Nephron progenitor cell (in vitro differentiated cells): ENCODE measurements at regions not wholly inside any gene's neighbourhood (a gene's known extent, or its start where the extent isn't known, plus 50 kb on each side); places are given as distances from the start of the nearest gene placed in this dataset.

Experiments
- DNase-seq: peaks from one replicate; pipeline ENCODE4 v3.0.0; 2021
- H3K27ac Mint-ChIP-seq: 2 replicates; pipeline ENCODE4 v1.8.0; 2021; ENCODE audit warnings: mild to moderate bottlenecking, moderate library complexity, mixed read lengths
- H3K27me3 Mint-ChIP-seq: 2 replicates; pipeline ENCODE4 v1.8.0; 2021; ENCODE audit warnings: mild to moderate bottlenecking, low read depth, mixed read lengths; ENCODE audit not compliant: poor library complexity
- H3K36me3 Mint-ChIP-seq: 2 replicates; pipeline ENCODE4 v1.8.0; 2021; ENCODE audit warnings: low read depth, mixed read lengths
- H3K4me1 Mint-ChIP-seq: 2 replicates; pipeline ENCODE4 v1.8.0; 2021; ENCODE audit warnings: mixed read lengths
- H3K4me3 Mint-ChIP-seq: 2 replicates; pipeline ENCODE4 v1.8.0; 2021; ENCODE audit warnings: mild to moderate bottlenecking, moderate library complexity, mixed read lengths
- H3K9me3 Mint-ChIP-seq: 2 replicates; pipeline ENCODE4 v1.8.0; 2021; ENCODE audit warnings: mild to moderate bottlenecking, moderate library complexity, mixed read lengths
- TF ChIP-seq, protein P1 (sequence below): fragments of 200-600 bp; sonication (generic); IDR thresholded peaks from 2 replicates; pipeline ENCODE4 v1.5.0; 2021; ENCODE audit warnings: antibody characterized with exemption

DNA sequence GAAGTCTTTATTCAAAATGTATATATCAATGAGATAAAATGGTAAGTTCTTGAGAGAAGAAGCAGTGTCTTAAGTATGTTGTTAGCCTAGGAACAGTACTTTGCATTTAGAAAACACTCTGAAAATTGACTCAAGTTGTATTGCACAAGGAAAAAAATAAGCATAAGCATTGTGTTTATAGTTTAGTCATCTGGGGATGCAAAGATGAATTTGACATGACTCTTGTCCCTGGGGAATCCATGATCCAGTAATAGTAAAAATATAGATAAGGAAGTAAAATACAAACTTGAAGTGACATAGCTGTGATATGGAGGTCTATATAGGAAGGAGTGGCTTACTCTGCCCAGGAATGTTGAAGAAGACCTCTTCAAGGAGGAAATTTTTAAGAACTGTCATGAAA is 185.0 kb upstream of the PTBP2 start:
- H3K4me1 Mint-ChIP-seq: peaks cover 31% of the 10 kb centered on the region
- no peaks in the 10 kb centered on the region for H3K36me3 Mint-ChIP-seq
- H3K4me3 Mint-ChIP-seq: no peak overlapping the region
- H3K27me3 Mint-ChIP-seq: no peaks in the 10 kb centered on the region
- TF ChIP-seq, protein P1, sequence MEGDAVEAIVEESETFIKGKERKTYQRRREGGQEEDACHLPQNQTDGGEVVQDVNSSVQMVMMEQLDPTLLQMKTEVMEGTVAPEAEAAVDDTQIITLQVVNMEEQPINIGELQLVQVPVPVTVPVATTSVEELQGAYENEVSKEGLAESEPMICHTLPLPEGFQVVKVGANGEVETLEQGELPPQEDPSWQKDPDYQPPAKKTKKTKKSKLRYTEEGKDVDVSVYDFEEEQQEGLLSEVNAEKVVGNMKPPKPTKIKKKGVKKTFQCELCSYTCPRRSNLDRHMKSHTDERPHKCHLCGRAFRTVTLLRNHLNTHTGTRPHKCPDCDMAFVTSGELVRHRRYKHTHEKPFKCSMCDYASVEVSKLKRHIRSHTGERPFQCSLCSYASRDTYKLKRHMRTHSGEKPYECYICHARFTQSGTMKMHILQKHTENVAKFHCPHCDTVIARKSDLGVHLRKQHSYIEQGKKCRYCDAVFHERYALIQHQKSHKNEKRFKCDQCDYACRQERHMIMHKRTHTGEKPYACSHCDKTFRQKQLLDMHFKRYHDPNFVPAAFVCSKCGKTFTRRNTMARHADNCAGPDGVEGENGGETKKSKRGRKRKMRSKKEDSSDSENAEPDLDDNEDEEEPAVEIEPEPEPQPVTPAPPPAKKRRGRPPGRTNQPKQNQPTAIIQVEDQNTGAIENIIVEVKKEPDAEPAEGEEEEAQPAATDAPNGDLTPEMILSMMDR: no peak
- no peak for DNase-seq
- no peak overlapping the region for H3K27ac Mint-ChIP-seq
- H3K9me3 Mint-ChIP-seq: peaks cover 18% of the 10 kb centered on the region

DNA sequence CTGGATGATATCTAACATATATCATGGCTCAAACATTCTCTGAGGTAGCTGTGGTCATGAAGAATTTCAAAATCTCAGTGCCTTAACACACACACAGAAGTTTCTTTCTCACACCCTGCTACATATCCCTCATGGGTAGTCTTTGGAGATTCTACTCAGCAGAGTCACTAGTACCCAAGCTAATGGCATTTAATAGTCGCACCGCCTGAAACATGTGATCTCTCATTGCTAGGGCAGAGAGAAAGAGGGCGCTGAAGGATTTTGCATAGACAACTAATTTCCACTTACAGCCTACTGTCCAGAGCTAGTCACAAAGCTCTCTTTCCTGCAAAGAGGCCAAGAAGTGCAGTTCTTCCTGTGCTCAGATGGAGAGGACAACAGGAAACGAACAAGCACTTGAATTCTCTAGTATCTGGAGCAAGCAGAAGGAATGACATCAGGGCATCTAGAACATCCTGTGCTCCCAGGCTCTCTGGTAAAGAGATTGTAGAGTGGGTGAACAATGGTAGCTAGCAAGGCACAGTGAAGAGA is 183.4 kb upstream of the PTBP2 start:
- H3K4me3 Mint-ChIP-seq: no peak overlapping the region
- H3K27ac Mint-ChIP-seq: peak overlapping the region; percentile 88

DNA sequence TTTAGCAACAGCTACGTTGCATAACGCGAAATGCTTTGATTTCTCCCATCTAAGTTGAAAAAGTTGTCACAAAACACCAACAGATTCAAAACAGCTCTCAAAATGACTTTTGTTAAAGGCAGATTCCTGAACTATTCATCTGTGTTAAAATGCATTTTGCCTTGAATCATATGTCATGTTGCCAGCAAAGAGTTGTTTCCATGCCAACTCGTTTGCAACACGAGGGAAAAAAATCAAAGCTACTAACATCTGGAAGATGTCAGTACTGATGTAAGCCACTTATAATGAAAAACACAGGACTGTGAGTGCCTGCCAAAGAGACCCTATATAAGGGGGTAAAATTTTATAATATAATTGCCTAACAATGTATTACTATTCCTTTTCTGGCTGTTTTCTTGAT is 182.7 kb upstream of the PTBP2 start:
- peaks cover 3% of the 10 kb centered on the region for H3K9me3 Mint-ChIP-seq
- no peaks in the 10 kb centered on the region for H3K36me3 Mint-ChIP-seq
- peaks cover 31% of the 10 kb centered on the region for H3K4me1 Mint-ChIP-seq
- H3K27me3 Mint-ChIP-seq: no peaks in the 10 kb centered on the region
- DNase-seq: no peak
- TF ChIP-seq, protein P1: no peak
- peak overlapping the region; percentile 88 for H3K27ac Mint-ChIP-seq
- H3K4me3 Mint-ChIP-seq: no peak overlapping the region

More for the DNA sequence above, 183.4 kb upstream of the PTBP2 start:
- TF ChIP-seq, protein P1: no peak
- DNase-seq: no peak
- Mint-ChIP-seq H3K4me1 (peaks cover 31% of the 10 kb centered on the region), H3K36me3 (no peaks in the 10 kb centered on the region), H3K9me3 (peaks cover 5% of the 10 kb centered on the region), H3K27me3 (no peaks in the 10 kb centered on the region)

DNA sequence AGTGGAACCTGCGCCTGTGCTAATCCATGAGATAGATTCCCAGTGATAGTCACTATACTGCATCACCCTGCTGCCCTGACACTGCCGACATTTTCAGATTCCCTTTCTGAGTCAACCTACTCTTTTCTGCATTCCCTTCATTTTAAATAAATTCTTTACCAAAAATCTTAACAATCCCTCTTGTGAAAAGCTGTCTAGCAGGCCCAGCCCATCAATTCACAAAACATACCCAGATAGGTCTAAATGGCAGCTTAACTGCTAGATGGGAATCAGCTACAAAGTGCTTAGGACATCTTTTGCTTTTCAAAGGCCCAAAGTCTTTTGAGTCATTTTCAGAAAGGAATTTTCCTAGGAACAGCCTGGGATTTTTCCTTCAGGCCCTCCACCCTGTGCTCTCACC is 180.1 kb upstream of the PTBP2 start:
- Mint-ChIP-seq H3K27ac (peak overlapping the region; percentile 30), H3K27me3 (no peaks in the 10 kb centered on the region), H3K4me3 (no peak overlapping the region), H3K36me3 (no peaks in the 10 kb centered on the region), H3K4me1 (peaks cover 31% of the 10 kb centered on the region), H3K9me3 (no peaks in the 10 kb centered on the region)
- DNase-seq: no peak
- TF ChIP-seq, protein P1: no peak

DNA sequence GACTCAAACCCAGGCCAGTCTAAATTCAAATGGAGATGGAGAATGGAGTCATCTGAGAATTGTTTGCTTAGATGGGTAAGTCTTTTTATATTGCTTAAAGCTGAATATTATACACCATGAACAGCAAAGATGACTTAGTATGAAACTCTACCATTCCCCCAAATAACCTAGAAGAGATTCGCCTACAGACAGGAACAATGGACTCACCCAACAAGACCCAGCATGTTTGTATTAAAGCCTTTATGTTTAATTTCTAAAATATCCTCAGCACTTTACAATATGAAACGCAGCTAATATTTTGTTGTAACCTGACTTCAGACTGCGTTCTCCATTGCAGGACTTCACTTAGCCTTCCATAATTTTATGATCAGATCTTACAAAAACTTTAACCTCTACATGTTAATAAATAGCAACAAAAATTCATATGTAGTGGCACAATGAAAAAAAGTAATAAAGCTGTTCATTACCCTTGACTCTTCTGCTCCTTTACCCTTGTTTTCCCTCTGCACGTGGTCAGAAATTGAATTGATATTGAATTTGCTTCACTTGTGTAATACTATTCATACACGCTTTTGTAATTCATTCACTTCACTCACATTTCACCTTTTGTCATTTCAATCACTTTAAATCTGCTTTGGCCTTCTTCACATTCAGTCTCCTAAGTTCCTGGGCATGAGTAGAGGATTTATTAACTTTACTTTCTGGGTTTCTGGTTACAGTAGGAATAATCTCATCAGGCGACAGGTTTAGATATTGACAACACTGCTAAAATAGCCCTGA is 177.3 kb upstream of the PTBP2 start:
- peaks cover 17% of the 10 kb centered on the region for H3K4me1 Mint-ChIP-seq
- H3K4me3 Mint-ChIP-seq: no peak overlapping the region
- H3K9me3 Mint-ChIP-seq: no peaks in the 10 kb centered on the region
- no peak for DNase-seq
- H3K27ac Mint-ChIP-seq: no peak overlapping the region
- TF ChIP-seq, protein P1: no peak
- no peaks in the 10 kb centered on the region for H3K36me3 Mint-ChIP-seq
- H3K27me3 Mint-ChIP-seq: no peaks in the 10 kb centered on the region

DNA sequence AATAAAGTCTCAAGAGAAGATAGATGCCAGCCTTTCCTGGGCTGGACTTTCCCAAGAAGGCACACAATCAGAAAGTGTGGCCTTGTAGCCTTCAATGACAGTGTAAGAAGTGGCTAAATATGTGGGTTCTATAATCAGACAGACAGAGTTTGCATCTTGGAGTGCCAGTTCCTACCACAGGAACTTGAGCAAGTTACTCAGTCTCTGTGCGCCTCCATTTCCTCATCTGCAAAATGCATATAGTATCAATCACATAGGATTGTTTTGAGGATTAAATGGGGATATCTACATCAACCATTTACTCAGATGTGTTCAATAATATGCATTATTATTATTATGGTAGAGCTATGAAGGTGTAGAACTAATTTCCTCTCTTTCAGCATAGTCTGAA is 176.8 kb upstream of the PTBP2 start:
- Mint-ChIP-seq H3K4me3 (no peak overlapping the region), H3K27ac (no peak overlapping the region), H3K27me3 (no peaks in the 10 kb centered on the region), H3K4me1 (peaks cover 11% of the 10 kb centered on the region), H3K36me3 (no peaks in the 10 kb centered on the region), H3K9me3 (no peaks in the 10 kb centered on the region)
- DNase-seq: no peak
- TF ChIP-seq, protein P1: no peak
